ENCODE measurements at regions not wholly inside any gene's neighbourhood (a gene's known extent, or its start where the extent isn't known, plus 50 kb on each side); places are given as distances from the start of the nearest gene placed in this dataset.

DNA sequence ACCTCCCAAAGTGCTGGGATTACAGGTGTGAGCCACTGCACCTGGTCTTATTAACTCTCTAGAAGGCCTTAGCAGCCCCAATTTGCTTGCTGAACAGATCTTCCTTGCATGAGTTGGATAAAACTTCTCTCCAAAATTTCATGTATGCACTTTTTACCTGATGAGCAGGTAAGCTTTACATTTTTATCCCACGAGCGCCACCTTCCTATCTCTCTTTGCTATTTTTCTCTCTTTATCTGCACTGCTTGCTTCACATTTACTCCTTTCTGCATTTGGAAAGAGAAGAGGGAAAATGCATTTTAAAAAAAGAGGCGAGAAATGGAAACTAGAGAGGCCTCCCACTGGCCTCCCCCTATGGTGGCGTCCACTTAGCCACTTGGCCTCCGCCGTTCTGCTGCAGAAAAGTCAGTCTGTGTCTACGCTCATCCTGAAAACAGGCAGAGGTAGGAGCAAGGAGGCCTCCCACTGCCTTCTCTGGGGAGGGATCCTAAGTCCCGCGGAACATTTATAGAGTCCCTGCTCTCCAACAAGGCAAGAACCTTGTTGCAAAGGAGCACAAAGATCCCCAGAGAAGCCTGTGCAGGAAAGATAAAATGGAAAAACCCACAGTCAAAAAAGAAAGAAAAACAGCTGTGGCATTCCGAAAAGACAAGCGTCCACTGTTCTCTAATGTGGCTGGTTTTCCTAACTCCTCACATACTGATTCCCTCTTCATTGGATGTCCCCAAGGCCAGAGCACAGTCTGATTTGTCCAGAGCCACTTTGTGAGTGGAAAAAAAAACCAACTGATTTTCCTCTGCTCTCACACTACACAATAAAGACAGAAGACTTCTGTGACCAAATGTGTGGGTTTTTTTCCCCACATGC, 62.2 kb upstream of the INCENP start:
- H3K4me3 Mint-ChIP-seq (ENCODE audit: low read depth, unreplicated experiment), result no peak overlapping the region
- H3K4me1 Mint-ChIP-seq (ENCODE audit: low read depth, unreplicated experiment), result no peaks in the 10 kb centered on the region

GRCh38 chr11:62057069-62057468, 66.7 kb upstream of the INCENP start:
- Mint-ChIP-seq H3K9me3 (ENCODE audit: low read depth, unreplicated experiment) (no peaks in the 10 kb centered on the region), H3K36me3 (ENCODE audit: insufficient read depth, unreplicated experiment) (no peaks in the 10 kb centered on the region), H3K4me3 (ENCODE audit: low read depth, unreplicated experiment) (no peak overlapping the region), H3K4me1 (ENCODE audit: low read depth, unreplicated experiment) (peaks cover 16% of the 10 kb centered on the region), H3K27me3 (ENCODE audit: unreplicated experiment) (no peaks in the 10 kb centered on the region), H3K27ac (ENCODE audit: unreplicated experiment) (no peak overlapping the region)
- DNase-seq, result no peak
- intact Hi-C loops (cut with micrococcal nuclease; ENCODE audit: unreplicated experiment), result no loop called here
- TF ChIP-seq, protein P1, sequence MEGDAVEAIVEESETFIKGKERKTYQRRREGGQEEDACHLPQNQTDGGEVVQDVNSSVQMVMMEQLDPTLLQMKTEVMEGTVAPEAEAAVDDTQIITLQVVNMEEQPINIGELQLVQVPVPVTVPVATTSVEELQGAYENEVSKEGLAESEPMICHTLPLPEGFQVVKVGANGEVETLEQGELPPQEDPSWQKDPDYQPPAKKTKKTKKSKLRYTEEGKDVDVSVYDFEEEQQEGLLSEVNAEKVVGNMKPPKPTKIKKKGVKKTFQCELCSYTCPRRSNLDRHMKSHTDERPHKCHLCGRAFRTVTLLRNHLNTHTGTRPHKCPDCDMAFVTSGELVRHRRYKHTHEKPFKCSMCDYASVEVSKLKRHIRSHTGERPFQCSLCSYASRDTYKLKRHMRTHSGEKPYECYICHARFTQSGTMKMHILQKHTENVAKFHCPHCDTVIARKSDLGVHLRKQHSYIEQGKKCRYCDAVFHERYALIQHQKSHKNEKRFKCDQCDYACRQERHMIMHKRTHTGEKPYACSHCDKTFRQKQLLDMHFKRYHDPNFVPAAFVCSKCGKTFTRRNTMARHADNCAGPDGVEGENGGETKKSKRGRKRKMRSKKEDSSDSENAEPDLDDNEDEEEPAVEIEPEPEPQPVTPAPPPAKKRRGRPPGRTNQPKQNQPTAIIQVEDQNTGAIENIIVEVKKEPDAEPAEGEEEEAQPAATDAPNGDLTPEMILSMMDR (IDR thresholded peaks at IDR 0.05; ENCODE audit: unreplicated experiment), result no peak
- CTCF ChIA-PET, result no interaction called here
- no TSS peak for BruUV-seq (replicated peaks)

More for the DNA sequence above, 62.2 kb upstream of the INCENP start:
- Mint-ChIP-seq H3K27me3 (ENCODE audit: unreplicated experiment) (no peaks in the 10 kb centered on the region), H3K9me3 (ENCODE audit: low read depth, unreplicated experiment) (no peaks in the 10 kb centered on the region), H3K27ac (ENCODE audit: unreplicated experiment) (no peak overlapping the region), H3K36me3 (ENCODE audit: insufficient read depth, unreplicated experiment) (no peaks in the 10 kb centered on the region)
- CTCF ChIA-PET, result interaction anchor here (0.6 to 1.0 kb wide), 5 partner anchors 21 to 265 kb away, joined by 3 to 4 read pairs (median 3); no protein-coding TSS in a partner anchor
- intact Hi-C loops (cut with micrococcal nuclease; ENCODE audit: unreplicated experiment), result no loop called here
- no peak for DNase-seq
- no TSS peak for BruUV-seq (replicated peaks)
- TF ChIP-seq, protein P1 (IDR thresholded peaks at IDR 0.05; ENCODE audit: unreplicated experiment), result no peak

- H3K4me3 Mint-ChIP-seq (ENCODE audit: low read depth, unreplicated experiment), result no peak overlapping the region
- CTCF ChIA-PET, result no interaction called here
These were observed 67.8 kb upstream of the INCENP start for GRCh38 chr11:62055970-62056369.

DNA sequence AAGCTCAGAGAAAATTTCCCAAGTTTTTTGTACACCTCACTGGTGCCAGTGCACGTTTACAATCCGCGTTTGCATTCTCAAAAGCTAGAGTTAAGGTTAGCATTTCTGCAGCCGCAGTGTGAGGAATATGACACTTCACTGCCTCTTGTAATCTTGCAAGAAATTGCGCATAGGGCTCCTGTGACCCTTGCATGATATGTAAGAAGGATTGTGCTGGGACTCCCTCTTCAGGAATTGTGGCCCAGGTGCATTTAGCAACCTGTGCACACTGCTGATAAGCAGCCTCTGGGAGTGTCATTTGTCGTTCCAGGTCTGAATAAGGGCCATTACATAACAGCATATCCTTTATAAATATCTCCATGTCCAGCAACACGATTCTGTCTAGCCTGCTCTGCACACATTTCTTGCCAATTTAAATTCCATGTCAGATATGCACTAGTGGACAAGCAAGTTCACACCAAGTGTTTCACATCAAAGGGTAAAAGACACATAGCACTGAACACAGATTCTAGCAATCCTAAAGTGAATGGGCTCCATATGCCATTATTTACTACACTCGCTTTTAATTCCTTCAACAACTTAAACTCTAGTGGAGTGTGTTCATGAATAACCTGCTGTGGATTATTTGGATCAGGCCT, 69.2 kb upstream of the INCENP start:
- TF ChIP-seq, protein P1 (IDR thresholded peaks at IDR 0.05; ENCODE audit: unreplicated experiment), result peak; percentile 62

More at GRCh38 chr11:62055970-62056369, 67.8 kb upstream of the INCENP start:
- peaks cover 16% of the 10 kb centered on the region for H3K4me1 Mint-ChIP-seq (ENCODE audit: low read depth, unreplicated experiment)
- H3K27me3 Mint-ChIP-seq (ENCODE audit: unreplicated experiment), result no peaks in the 10 kb centered on the region
- no peak overlapping the region for H3K27ac Mint-ChIP-seq (ENCODE audit: unreplicated experiment)
- BruUV-seq (replicated peaks), result no TSS peak
- intact Hi-C loops (cut with micrococcal nuclease; ENCODE audit: unreplicated experiment), result loop anchor here (2.0 kb wide), 1 partner anchor 83 kb away; no protein-coding TSS in a partner anchor
- no peaks in the 10 kb centered on the region for H3K9me3 Mint-ChIP-seq (ENCODE audit: low read depth, unreplicated experiment)
- no peak for DNase-seq
- TF ChIP-seq, protein P1 (IDR thresholded peaks at IDR 0.05; ENCODE audit: unreplicated experiment), result no peak
- no peaks in the 10 kb centered on the region for H3K36me3 Mint-ChIP-seq (ENCODE audit: insufficient read depth, unreplicated experiment)

More for the DNA sequence above, 69.2 kb upstream of the INCENP start:
- intact Hi-C loops (cut with micrococcal nuclease; ENCODE audit: unreplicated experiment), result loop anchor here (1.0 to 5.0 kb wide), 4 partner anchors 82 to 159 kb away; no protein-coding TSS in a partner anchor
- Mint-ChIP-seq H3K9me3 (ENCODE audit: low read depth, unreplicated experiment) (no peaks in the 10 kb centered on the region), H3K4me1 (ENCODE audit: low read depth, unreplicated experiment) (peaks cover 16% of the 10 kb centered on the region), H3K36me3 (ENCODE audit: insufficient read depth, unreplicated experiment) (no peaks in the 10 kb centered on the region), H3K27me3 (ENCODE audit: unreplicated experiment) (no peaks in the 10 kb centered on the region), H3K27ac (ENCODE audit: unreplicated experiment) (no peak overlapping the region), H3K4me3 (ENCODE audit: low read depth, unreplicated experiment) (peak overlapping the region; percentile 8)
- CTCF ChIA-PET, result interaction anchor here (0.9 to 2.3 kb wide), 7 partner anchors 29 to 184 kb away, joined by 3 to 14 read pairs (median 3); no protein-coding TSS in a partner anchor
- BruUV-seq (replicated peaks), result no TSS peak
- peak; percentile 66 for DNase-seq

All from Calu3 (cell line).